BLaER1 treated with 17β-estradiol and CSF1 and Interleukin-3, amounts not matched to agents 10 nM and 100 nM (cell line): ENCODE measurements at regions not wholly inside any gene's neighbourhood (a gene's known extent, or its start where the extent isn't known, plus 50 kb on each side); places are given as distances from the start of the nearest gene placed in this dataset.

Source experiments
- H3K27ac ChIP-seq, 11 experiments: shearing (Covaris generic); formaldehyde crosslinking; 2 replicates each; pipeline ENCODE4 v1.8.1; 2022
- H3K27me3 ChIP-seq, 11 experiments: shearing (Covaris generic); formaldehyde crosslinking; 2 replicates each; pipeline ENCODE4 v1.8.1; 2022
- H3K36me3 ChIP-seq, 11 experiments: shearing (Covaris generic); formaldehyde crosslinking; 2 replicates each; pipeline ENCODE4 v1.8.1; 2022
- H3K4me1 ChIP-seq, 10 experiments: shearing (Covaris generic); formaldehyde crosslinking; 2 replicates each; pipeline ENCODE4 v1.8.1; 2022
- H3K4me2 ChIP-seq, 11 experiments: shearing (Covaris generic); formaldehyde crosslinking; 2 replicates each; pipeline ENCODE4 v1.8.1; 2022
- H3K4me3 ChIP-seq, 10 experiments: shearing (Covaris generic); formaldehyde crosslinking; 2 replicates each; pipeline ENCODE4 v1.8.1; 2022
- H3K9ac ChIP-seq, 11 experiments: shearing (Covaris generic); formaldehyde crosslinking; 2 replicates each; pipeline ENCODE4 v1.8.1; 2022
- H3K9me3 ChIP-seq, 11 experiments: shearing (Covaris generic); formaldehyde crosslinking; replicated peaks in 1 of 11; 2 replicates each; pipeline ENCODE4 v1.8.1; 2022
- H4K20me1 ChIP-seq, 11 experiments: shearing (Covaris generic); formaldehyde crosslinking; 2 replicates each; pipeline ENCODE4 v1.8.1; 2022
- Cebpa-rat ChIP-seq, 11 experiments: shearing (Covaris generic); IDR thresholded peaks; 2 replicates each; pipeline ENCODE4 v1.8.1; 2022

DNA sequence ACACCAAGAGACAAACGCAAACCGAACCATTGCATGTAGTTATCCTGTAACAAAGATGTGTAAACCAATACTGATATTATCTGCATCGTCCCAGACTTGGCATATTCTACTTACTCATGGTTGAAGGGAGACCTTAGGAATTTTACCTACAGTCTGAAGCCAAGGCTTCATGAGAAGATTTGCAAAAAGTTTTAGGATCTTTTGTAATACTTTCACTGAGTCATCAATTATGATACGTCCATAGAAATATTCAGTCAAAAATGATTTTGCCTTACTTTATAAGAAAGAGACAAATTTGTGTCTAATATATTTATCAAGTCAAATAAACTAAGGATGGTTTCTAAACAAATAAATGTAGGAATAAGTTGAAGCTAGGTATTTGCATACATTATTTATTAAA is 1176.1 kb upstream of the ADGRL2 start:
- no peak overlapping the region for H3K4me3 ChIP-seq
- no peaks in the 10 kb centered on the region for H4K20me1 ChIP-seq
- peaks cover 0 to 6% (median 3%) of the 10 kb centered on the region in 11 experiments; a peak in 8 of 22 replicates for H3K9me3 ChIP-seq
- no peaks in the 10 kb centered on the region for H3K27me3 ChIP-seq
- H3K36me3 ChIP-seq, result no peaks in the 10 kb centered on the region
- TF ChIP-seq Cebpa-rat (IDR thresholded peaks at IDR 0.05), result no peak
- no peaks in the 10 kb centered on the region for H3K4me1 ChIP-seq
- no peak overlapping the region for H3K9ac ChIP-seq
- H3K27ac ChIP-seq, result no peak overlapping the region
- H3K4me2 ChIP-seq, result no peak overlapping the region

DNA sequence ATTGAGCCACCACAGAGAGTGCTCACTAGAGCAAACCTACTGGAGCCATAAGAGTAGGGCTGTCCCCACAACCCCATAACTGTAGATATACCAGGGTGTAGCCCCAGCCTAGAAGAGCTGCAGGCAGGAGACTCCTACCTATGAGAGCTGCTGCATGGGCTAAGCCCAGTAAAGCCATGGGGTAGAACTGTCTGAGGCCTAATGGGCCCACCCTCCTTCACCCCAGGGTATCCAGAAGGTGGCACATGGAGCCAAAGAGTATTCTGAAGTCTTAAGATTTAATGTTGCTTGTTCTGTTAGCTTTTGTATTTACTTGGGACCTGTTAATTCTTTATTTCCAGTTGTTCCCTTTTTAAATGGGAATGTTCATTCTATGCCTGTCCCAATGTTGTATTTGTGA is 1193.7 kb upstream of the ADGRL2 start:
- H3K4me1 ChIP-seq, result no peaks in the 10 kb centered on the region
- no peaks in the 10 kb centered on the region for H4K20me1 ChIP-seq
- no peaks in the 10 kb centered on the region for H3K27me3 ChIP-seq
- H3K27ac ChIP-seq, result no peak overlapping the region
- H3K36me3 ChIP-seq, result no peaks in the 10 kb centered on the region
- H3K9ac ChIP-seq, result no peak overlapping the region
- H3K4me2 ChIP-seq, result no peak overlapping the region
- TF ChIP-seq Cebpa-rat (IDR thresholded peaks at IDR 0.05), result no peak
- no peak overlapping the region for H3K4me3 ChIP-seq
- no peaks in the 10 kb centered on the region for H3K9me3 ChIP-seq

DNA sequence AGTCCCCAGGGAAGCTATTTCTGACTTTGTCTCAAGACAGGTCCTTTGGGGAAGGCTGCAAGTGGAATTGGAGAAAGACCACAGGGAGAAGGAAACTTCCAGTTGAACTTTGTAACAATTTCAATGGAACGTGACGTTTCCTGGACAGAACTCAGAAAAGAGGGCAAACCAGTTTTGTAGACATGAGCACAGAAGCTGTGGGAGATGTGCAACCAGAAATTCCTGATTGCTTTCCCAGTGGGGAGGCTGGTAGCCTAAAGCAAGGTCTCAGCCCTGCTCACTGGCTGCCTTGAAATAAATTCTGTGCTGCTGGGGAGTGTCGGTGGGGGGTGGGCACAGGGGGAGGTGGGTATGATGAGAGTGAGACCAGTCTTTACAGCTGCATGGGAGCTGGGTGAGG is 1206.7 kb upstream of the ADGRL2 start:
- H3K4me3 ChIP-seq, result no peak overlapping the region
- H3K9ac ChIP-seq, result no peak overlapping the region
- H3K27me3 ChIP-seq, result no peaks in the 10 kb centered on the region
- TF ChIP-seq Cebpa-rat (IDR thresholded peaks at IDR 0.05), result no peak
- peaks cover 15 to 46% (median 25%) of the 10 kb centered on the region in 11 experiments for H3K9me3 ChIP-seq
- H3K4me2 ChIP-seq, result no peak overlapping the region
- H3K36me3 ChIP-seq, result no peaks in the 10 kb centered on the region
- H3K4me1 ChIP-seq, result no peaks in the 10 kb centered on the region
- H3K27ac ChIP-seq, result no peak overlapping the region
- no peaks in the 10 kb centered on the region for H4K20me1 ChIP-seq

DNA sequence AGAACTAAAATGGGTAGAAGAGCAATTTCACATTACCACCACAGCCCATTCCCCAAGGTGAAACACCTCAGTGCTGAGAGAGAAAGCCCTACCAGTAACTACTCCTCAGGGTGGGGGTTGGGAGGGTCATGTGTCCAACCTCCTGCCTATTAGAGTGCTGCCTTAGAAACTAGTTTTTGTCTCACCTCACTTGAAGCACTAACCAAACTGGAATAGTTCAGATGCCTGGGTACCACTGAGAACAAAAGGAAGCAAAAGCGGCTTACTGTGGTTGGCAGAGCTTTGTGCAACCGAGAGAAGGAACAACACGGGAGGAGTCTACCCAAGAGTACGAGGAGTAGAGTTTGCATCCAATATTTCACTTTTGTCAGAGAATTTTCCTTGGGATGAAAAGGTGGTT is 1207.5 kb upstream of the ADGRL2 start:
- H3K4me1 ChIP-seq, result no peaks in the 10 kb centered on the region
- no peak for TF ChIP-seq Cebpa-rat (IDR thresholded peaks at IDR 0.05)

DNA sequence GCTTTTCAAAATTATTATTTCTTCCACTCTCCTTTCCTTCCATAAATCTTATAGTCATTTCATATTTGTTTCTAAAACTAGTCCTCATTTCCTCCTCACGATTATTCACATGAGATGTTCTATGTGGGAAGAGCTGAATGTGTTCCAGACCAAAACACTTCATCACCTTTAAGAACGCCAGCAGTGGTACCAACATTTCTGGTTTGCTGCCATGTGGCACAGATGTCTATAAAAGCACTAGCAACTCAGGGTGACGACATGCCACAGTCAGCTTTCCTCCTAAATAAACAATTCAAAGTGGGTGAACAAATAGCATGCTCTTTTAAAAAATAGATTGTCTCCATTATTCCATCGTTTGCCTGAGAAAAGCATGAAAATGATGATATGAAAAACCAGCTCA is 1217.8 kb upstream of the ADGRL2 start:
- H3K4me1 ChIP-seq, result no peaks in the 10 kb centered on the region
- no peaks in the 10 kb centered on the region for H3K27me3 ChIP-seq
- H3K27ac ChIP-seq, result no peak overlapping the region
- H3K36me3 ChIP-seq, result no peaks in the 10 kb centered on the region
- H3K4me2 ChIP-seq, result no peak overlapping the region
- no peak overlapping the region for H3K4me3 ChIP-seq
- no peak for TF ChIP-seq Cebpa-rat (IDR thresholded peaks at IDR 0.05)
- no peaks in the 10 kb centered on the region for H4K20me1 ChIP-seq
- H3K9ac ChIP-seq, result no peak overlapping the region
- H3K9me3 ChIP-seq, result peaks cover 10 to 17% (median 12%) of the 10 kb centered on the region in 11 experiments; a peak in 18 of 22 replicates

More for the DNA sequence above, 1207.5 kb upstream of the ADGRL2 start:
- Histone ChIP-seq H3K27ac (no peak overlapping the region), H3K9me3 (peaks cover 15 to 46% (median 25%) of the 10 kb centered on the region in 11 experiments), H3K4me2 (no peak overlapping the region), H3K27me3 (no peaks in the 10 kb centered on the region), H3K36me3 (no peaks in the 10 kb centered on the region), H4K20me1 (no peaks in the 10 kb centered on the region), H3K9ac (no peak overlapping the region), H3K4me3 (no peak overlapping the region)

DNA sequence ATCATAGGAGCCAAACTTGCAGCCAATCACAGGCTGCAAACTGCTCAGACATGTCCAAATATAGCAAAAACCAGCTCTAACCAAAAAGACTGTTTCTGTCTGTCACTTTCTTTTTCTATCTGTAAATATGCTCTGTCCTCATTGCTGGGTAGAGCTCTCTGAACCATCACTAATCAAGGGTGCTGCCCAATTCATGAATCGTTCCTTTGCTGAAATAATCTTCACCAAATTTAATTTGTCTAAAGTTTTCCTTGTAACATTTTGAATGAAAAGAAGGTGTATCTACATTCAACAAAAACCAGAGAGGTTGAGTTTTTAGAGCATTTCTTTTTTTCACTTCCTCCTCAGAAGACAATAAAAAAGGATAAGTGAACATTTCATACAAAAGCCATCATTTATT is 1221.7 kb upstream of the ADGRL2 start:
- Histone ChIP-seq H3K4me3 (no peak overlapping the region), H3K9ac (no peak overlapping the region), H3K27ac (no peak overlapping the region), H4K20me1 (no peaks in the 10 kb centered on the region), H3K4me2 (no peak overlapping the region), H3K4me1 (no peaks in the 10 kb centered on the region), H3K27me3 (no peaks in the 10 kb centered on the region), H3K9me3 (peaks cover 8 to 12% (median 10%) of the 10 kb centered on the region in 11 experiments; a peak in 18 of 22 replicates), H3K36me3 (no peaks in the 10 kb centered on the region)
- no peak for TF ChIP-seq Cebpa-rat (IDR thresholded peaks at IDR 0.05)

DNA sequence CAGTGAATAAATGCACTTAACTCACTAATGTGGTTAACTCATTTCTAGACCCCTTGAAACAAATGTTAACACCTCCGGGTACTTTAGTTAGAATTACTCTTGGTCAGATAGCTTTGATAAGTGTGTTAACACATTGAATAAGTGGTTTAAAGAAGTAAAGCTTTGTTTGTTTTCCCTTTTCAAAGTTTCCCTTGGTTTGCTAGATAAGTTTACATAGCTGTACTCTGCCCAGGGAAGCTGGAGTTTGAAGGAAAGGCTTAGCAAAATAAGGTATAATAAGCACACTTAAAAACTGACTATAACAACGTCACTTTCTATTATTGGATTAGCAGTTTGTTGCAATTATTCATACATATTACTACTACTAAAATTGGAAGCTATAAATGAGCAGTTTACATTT is 1233.9 kb upstream of the ADGRL2 start:
- Histone ChIP-seq H3K4me2 (no peak overlapping the region), H4K20me1 (no peaks in the 10 kb centered on the region), H3K9me3 (no peaks in the 10 kb centered on the region), H3K27me3 (no peaks in the 10 kb centered on the region), H3K27ac (no peak overlapping the region), H3K36me3 (no peaks in the 10 kb centered on the region), H3K4me1 (no peaks in the 10 kb centered on the region), H3K4me3 (no peak overlapping the region), H3K9ac (no peak overlapping the region)
- no peak for TF ChIP-seq Cebpa-rat (IDR thresholded peaks at IDR 0.05)

DNA sequence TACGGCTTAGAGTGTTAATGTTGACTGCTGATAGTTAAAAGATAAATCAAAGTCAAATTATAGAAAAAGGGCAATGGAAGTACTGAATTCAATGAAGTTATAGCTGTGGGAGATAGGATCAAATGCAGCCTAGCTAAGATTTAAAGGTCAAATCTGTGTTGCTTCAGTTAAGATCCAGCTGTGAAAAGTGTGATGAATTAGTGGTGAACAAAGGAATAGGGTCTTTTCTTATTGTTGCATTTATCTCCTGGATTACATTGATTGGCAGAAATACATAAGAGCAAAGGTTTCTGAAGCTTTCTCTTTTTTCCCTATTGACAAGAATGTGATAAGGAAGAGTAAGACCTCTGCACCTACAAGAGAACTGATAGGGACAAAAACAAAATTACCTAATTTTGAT is 1234.6 kb upstream of the ADGRL2 start:
- Histone ChIP-seq H4K20me1 (no peaks in the 10 kb centered on the region), H3K4me2 (no peak overlapping the region), H3K9ac (no peak overlapping the region), H3K27me3 (no peaks in the 10 kb centered on the region), H3K27ac (no peak overlapping the region), H3K4me1 (no peaks in the 10 kb centered on the region), H3K4me3 (no peak overlapping the region), H3K9me3 (no peaks in the 10 kb centered on the region), H3K36me3 (no peaks in the 10 kb centered on the region)
- no peak for TF ChIP-seq Cebpa-rat (IDR thresholded peaks at IDR 0.05)

DNA sequence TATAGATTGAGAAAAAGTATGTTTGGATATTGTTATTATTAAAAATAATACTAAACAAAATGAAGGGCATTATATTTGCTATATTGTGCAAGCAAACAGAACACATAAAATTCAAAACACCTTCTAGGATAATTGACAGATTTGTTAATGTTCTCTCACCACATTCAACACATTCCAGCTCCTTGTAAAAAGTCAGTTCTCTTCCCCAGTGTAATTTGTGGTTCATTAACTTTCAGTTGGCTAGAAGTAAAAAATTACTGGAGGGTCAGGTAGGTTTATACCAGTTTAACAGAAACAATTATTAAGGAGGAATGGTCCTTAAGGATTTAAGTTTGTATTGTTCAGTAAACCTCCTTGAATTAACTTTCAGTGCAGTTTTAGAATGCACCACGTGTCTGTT is 1235.3 kb upstream of the ADGRL2 start:
- TF ChIP-seq Cebpa-rat (IDR thresholded peaks at IDR 0.05), result no peak
- H3K4me3 ChIP-seq, result no peak overlapping the region
- no peak overlapping the region for H3K9ac ChIP-seq
- H3K36me3 ChIP-seq, result no peaks in the 10 kb centered on the region
- H3K9me3 ChIP-seq, result no peaks in the 10 kb centered on the region
- H3K27ac ChIP-seq, result no peak overlapping the region
- H4K20me1 ChIP-seq, result no peaks in the 10 kb centered on the region
- no peaks in the 10 kb centered on the region for H3K4me1 ChIP-seq
- H3K4me2 ChIP-seq, result no peak overlapping the region
- H3K27me3 ChIP-seq, result no peaks in the 10 kb centered on the region

DNA sequence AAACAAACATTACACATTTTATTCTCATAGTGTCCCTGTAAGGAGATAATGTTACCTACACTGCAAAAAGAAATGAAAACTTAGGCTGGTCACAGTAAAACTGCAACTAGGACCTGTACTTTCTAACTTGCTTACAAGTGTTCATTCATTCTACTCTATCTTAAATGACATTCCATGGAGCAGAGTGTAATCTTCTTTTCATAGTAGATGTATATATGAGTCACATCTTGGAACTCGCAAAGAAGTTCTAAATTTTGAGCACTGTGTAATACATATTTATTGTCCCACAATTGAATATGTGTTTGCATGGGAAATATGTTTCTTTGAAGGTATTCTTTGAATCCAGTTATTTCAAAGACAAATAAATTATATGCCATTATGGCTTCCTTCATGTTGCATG is 1258.5 kb upstream of the ADGRL2 start:
- H3K9me3 ChIP-seq, result no peaks in the 10 kb centered on the region
- no peak overlapping the region for H3K4me2 ChIP-seq
- no peaks in the 10 kb centered on the region for H3K36me3 ChIP-seq
- no peak overlapping the region for H3K27ac ChIP-seq
- peaks cover 0 to 9% (median 0%) of the 10 kb centered on the region in 10 experiments; a peak in 4 of 20 replicates for H3K4me1 ChIP-seq
- H4K20me1 ChIP-seq, result no peaks in the 10 kb centered on the region
- no peak overlapping the region for H3K4me3 ChIP-seq
- H3K27me3 ChIP-seq, result no peaks in the 10 kb centered on the region
- no peak overlapping the region for H3K9ac ChIP-seq
- TF ChIP-seq Cebpa-rat (IDR thresholded peaks at IDR 0.05), result no peak
